ENCODE measurements at regions not wholly inside any gene's neighbourhood (a gene's known extent, or its start where the extent isn't known, plus 50 kb on each side); places are given as distances from the start of the nearest gene placed in this dataset.

DNA sequence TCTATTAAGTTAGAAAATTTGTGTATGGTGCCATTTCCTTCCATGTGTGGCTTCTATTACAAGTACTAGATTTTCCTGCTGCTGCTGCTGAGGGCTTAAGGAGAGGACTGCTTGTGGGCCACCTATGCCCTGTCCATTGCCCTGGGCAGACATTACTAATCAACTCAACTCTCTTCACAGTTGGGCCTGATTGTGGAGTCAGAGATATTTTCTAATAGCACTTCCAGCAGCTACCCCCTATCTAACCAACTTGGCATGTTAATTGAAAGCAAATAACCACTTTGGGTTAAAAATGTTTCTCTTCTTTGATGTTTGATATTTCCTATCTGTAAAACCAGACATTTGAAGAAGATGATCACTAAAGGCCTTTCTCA is 242.0 kb downstream of the EDEM1 start:
- DNase-seq = no peak

DNA sequence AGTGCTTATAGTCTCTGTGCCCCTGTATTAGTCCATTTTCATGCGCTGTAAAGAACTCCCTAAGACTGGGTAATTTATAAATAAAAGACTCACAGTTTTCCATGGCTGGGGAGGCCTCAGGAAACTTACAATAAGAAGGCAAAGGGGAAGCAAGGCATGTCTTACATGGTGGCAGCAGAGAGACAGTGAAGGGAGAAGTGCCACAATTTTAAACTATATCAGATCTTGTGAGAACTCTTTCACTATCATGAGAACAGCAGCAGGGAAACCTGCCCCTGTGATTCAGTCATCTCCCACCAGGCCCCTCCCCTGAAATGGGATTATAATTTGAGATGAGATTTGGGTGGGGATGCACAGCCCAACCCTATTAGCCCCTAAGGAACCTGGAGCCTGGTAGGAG is 243.2 kb downstream of the EDEM1 start:
- DNase-seq = no peak

DNA sequence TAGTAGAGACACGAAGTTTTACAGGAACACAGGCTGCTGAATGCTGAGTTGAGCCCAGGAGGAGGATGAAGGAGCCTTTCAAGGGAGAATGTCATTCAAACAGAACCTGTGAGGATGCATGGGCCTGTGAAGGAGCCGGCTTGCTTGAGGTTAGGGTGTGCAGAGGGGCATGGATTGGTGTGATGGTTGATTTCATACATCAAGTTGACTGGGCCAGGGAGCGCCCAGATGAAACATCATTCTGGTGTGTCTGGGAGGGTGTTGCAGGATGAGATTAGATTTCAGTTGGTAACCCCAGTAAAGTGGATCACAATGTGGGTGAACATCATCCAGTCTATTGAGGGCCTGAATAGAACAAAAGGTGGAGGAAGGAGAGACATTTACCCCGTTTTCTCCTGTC is 243.6 kb downstream of the EDEM1 start:
- no peak for DNase-seq

DNA sequence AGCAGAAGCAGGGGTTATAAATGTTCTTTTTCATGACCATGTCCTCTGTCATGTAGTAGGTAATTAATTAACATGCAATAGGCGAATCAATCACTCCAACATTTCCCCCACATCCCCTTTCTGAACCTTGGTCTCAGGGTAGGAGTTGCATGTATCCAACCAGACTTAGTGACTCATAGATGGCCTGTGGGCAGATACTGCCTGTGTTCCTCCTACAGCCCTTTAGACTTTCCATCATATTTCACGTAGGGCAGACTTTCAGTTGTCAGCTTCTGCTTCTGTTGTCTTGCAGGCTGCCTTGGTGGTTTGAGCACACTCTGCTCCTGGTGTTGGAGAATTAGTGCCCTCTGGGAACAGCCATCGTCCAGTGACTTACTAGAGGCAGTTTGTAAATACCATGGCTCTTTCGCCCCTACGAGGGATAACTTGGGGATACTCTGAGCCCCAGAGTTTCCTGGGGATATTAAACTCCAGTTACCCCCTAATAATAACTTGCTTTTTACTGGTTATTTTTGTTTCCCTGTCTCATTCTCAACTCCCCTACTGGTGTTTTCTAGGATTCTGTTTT is 244.4 kb downstream of the EDEM1 start:
- peak; percentile 68 to 79 for DNase-seq

DNA sequence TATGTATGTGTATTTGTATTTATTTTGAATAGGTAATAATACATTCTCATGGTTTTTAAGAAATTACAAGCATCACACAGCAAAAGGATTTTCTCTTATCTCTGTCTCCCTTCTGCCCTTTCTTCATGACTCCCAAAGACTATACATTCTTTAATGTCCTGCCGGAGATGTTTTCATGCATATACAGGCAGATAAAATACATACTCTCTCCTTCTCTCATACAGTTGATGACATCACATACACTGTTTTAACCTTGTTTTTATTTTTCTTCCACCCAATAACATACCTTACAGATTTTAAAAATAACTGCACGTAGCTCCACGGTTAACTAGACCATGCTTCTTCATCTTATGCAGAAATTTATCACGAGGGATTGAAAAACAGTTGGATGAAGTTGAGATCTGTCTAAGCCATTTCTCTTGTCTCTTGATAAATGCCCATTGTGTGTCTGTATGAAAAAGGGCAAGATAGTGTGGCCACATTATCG is 249.8 kb downstream of the EDEM1 start:
- no peak for DNase-seq

DNA sequence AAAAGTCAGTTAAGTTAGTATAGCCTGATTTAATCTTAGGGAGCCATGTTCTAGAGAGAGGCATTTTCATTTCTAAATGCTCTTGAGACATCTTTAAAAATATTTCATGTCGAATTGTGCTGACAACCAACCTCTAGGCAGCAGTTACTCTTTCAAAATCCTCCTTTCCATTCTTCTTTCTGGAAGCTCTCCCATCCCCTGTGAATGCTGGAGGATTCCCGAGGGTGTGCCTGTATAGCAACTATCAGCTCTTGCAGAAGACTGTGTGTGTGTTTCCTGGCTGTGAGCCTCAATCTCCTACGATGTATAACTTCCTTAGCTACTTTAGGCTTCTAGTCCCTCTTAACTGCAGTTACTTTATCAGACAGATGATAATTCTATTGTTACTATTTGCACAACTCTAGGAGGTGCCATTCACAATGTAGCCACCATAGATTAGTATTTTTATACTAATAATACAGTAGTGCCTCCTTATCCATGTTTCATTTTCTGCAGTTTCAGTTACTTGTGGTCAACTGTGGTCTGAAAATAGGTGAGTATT is 250.3 kb downstream of the EDEM1 start:
- no peak for DNase-seq

DNA sequence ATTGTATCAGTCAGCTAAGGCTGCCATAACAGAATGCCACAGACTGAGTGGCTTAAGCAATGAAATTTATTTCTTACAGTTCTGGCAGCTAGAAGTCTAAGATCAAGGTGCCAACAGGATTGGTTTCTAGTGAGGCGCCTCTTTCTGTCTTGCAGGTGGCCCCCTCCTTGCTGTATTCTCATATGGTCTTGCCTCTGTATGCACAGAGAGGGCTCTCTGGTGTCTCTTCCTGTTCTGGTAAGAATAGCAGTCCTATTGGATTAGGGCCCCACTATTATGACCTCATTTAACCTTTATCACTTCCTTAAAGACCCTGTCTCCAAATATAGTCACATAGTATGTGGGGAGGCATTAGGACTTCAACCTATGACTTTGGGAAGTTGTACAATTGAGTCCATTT is 253.9 kb downstream of the EDEM1 start:
- DNase-seq = peak; percentile 20 to 33

GRCh38 chr3:5442106-5442785 is 254.7 kb downstream of the EDEM1 start:
- DNase-seq = no peak

- DNase-seq = no peak
These were observed 255.3 kb downstream of the EDEM1 start for GRCh38 chr3:5442786-5443138.

- DNase-seq = no peak
These were observed 256.7 kb downstream of the EDEM1 start for GRCh38 chr3:5444253-5444652.

GRCh38 chr3:5445676-5446201 is 258.2 kb downstream of the EDEM1 start:
- DNase-seq = no peak

GRCh38 chr3:5448246-5448645 is 260.7 kb downstream of the EDEM1 start:
- DNase-seq = no peak

- no peak for DNase-seq
These were observed 261.3 kb downstream of the EDEM1 start for GRCh38 chr3:5448816-5449215.

DNA sequence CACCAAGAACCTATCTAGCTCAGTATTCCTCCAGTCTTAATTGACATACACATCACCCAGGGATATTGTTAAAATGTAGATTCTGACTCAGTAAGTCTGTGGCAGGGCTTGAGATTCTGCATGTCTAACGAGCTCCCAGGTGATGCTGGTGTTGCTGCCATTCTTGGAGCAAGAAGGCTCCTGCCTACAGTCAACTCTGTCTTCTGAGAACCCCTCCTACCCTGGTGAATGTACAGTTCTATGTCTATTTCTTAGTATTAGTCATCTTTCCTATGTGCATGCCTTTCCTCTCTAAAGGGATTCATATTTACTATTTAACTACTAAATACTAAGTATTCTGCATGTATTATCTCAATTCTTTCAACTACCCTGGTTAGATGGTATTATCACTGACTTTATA is 268.7 kb downstream of the EDEM1 start:
- no peak for DNase-seq

- no peak for DNase-seq
These were observed 271.0 kb downstream of the EDEM1 start for GRCh38 chr3:5458526-5458925.

GRCh38 chr3:5462086-5462485 is 274.6 kb downstream of the EDEM1 start:
- DNase-seq = no peak

DNA sequence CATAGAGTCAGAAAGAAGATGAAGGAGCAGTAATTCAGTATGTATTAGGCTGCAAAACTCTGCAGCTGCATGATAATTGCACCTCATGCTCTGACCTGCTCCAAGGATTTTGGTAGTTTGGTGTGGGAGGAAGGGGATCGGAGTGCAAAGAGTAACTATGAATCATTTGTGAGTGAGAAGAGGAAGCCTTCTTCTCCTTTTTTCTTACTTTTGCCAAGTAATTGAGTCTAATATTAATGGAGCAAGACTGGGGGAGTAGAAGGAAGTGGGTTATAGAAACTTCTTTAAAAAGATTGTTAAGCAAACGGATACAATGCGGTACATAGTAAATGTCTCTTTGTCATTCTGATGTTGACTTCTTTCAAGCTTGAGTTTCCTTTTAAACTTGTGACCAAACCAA is 276.5 kb downstream of the EDEM1 start:
- peak; percentile 94 to 95 for DNase-seq

DNA sequence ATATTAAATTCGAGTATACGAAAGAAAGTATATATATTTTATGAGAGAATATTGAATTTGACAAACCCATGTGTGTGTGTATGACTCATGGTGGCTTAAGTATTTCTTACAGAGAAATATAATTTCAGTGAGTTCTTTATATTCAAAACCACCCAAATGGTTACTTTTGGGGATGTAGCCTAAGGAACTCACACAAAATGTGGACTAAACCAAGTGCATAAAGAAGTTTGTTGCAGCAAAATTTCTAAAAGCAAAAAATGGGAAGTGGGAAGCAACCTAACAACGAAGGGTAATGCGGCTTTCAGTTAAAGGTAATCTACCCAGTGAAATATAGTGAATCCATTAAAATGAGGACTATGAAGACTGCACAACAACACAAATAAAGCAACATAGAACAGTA is 277.1 kb downstream of the EDEM1 start:
- DNase-seq = peak; percentile 57 to 59

- DNase-seq = peak; percentile 39 to 73
These were observed 277.7 kb downstream of the EDEM1 start for GRCh38 chr3:5465183-5465582.

- DNase-seq = peak in 1 of 2 experiments; percentile 6
These were observed 278.6 kb downstream of the EDEM1 start for GRCh38 chr3:5466065-5466464.

DNA sequence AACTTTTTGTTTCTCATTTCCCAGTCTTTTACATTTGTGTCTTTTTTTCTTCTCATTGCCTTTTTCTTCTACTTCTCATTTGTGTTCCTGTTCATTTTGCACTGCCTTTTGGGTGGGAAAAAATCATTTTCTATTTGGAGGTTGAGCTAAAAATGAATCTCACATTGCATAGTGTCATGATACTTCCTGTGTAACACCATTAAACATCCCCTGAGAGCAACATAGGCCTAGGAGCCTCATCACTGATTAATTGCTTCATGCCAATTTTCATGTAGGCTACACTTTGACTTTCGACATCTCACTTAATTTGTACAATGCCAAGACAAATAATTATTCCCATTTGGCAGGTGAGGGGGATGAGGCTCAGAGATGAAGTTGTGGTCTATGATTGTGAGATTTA is 279.2 kb downstream of the EDEM1 start:
- DNase-seq = no peak

- DNase-seq = no peak
These were observed 286.0 kb downstream of the EDEM1 start for GRCh38 chr3:5473471-5473870.

GRCh38 chr3:5476403-5476802 is 288.9 kb downstream of the EDEM1 start:
- no peak for DNase-seq

DNA sequence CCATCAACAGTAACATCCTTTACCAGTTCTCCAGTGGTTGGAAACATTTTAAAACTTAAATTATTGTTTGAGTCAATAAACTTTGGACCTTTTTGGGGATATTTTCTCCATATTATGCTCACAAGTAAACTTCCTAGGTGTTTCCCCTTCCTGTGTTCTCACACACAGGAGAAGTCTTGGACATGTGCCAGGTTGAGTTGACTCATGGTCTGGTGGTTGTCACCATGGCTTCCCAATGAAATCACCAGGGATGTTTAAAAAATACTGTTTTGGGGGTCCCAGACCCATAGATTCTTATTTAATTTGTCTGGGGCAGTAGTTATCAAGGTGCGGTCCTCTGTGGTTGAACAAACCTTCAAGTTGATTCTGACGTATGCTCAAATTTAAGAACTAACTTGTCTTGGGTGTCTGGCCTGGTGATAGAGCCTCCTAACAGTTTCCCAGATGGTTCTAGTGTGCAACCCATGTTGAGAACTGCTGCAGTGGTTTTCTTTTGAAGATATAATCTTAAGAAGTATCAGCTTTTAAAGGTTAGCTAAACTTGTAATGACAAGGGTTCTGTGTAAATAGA is 291.8 kb downstream of the EDEM1 start:
- no peak for DNase-seq

All from Kasumi-1 (cell line).